Skin epidermis (tissue), 12 donors: ENCODE measurements at regions not wholly inside any gene's neighbourhood (a gene's known extent, or its start where the extent isn't known, plus 50 kb on each side); places are given as distances from the start of the nearest gene placed in this dataset.
"Not testable (repeated sequence)": the region's sequence is repeated elsewhere in the genome, so short reads cannot be mapped to it uniquely, and the experiment has no call there.

Experiments used
- H3K27ac ChIP-seq, 21 experiments: fragments of 200-600 bp; sonication (generic) in 11 of 21; one replicate each; pipeline ENCODE4 v1.5.0; 2020; ENCODE audit warnings: mild to moderate bottlenecking in 3 of 21, inconsistent platforms in 2 of 21, moderate library complexity in 2 of 21
- H3K4me3 ChIP-seq, 7 experiments: fragments of 200-600 bp; sonication (generic) in 2 of 7; one replicate each; pipeline ENCODE4 v1.5.0; 2020; ENCODE audit warnings: inconsistent platforms in 2 of 7, mild to moderate bottlenecking in 2 of 7, moderate library complexity in 1 of 7

DNA sequence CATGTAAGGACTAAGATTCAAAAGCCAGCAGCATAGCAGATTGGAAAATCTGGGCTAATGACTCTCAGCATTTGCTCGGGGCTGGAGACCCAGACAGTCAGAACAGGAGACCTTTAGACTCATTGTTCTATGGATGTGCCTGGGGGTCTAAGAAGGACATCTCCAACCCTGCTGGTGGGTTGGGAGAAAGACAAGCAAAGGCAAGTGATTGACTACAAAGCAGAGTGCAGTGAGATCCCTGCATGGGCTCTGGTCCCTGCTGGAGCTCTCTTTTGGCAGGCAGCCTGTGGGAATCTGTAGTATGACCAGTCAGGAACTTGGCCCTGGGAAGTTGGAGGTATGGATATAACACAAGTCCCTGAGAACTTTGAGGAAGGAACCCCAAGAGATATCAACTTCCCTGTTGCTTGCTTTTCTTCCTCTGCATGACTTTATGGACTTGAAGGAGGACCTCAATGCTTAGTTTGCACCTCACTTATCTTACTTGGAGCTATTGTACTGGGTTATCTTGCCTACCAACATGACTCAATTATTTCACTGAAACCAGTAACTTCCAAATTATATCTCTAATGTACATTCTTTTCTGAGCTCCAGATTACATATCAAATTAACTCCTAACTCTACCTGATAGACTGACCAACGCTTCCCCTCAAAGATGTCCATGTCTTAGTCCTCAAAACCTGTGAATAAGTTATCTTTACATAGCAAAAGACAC lies 236.0 kb downstream of the CYRIA start:
- Histone ChIP-seq H3K27ac (peak overlapping the region in 1 of 21 experiments; percentile 57), H3K4me3 (no peak overlapping the region)

- Histone ChIP-seq H3K4me3 (no peak overlapping the region), H3K27ac (no peak overlapping the region)
These were observed 236.6 kb downstream of the CYRIA start for GRCh38 chr2:16429002-16429401.

DNA sequence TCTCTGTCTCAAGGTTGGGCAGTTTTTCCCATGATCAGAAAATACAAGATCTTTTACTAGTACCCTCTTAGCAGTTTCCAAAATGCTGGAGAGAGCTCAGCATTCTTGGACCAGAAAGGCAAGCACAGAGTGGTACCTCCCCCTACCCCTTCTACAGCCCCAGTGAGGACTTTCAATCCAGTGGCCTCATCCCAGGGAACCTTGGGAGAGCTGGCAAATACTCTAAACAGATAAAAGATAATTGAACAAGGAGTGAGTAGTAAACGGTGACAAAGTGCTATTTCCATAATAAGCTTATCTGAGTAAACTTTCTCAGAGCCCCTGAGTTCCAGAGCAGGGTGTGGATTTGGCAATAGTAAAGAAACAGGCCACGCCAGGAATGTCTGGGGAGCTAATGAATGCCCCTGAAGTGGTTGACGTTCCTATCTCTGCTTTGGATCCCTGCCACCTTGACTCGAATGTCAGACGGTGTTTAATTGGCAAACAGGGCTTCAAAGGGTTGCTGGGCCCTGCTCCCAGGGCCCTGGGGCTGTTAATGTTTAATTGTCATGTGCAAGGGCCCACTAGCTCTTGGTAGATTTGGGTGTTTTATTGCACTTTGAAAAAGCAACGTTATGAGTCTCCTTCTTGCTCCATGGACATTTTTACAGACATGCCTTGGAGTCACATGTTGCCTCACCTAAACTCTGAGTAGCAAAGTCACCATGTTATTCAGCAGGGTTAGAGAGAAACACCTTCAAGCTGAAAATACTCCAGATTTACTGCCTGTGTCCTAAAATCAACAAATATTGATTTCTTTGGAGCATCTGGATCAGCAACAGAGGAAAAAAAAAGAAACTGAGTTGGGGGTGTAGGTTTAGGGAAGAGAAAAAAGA lies 239.9 kb downstream of the CYRIA start:
- Histone ChIP-seq H3K27ac (peak overlapping the region in 1 of 21 experiments; percentile 5), H3K4me3 (no peak overlapping the region)

DNA sequence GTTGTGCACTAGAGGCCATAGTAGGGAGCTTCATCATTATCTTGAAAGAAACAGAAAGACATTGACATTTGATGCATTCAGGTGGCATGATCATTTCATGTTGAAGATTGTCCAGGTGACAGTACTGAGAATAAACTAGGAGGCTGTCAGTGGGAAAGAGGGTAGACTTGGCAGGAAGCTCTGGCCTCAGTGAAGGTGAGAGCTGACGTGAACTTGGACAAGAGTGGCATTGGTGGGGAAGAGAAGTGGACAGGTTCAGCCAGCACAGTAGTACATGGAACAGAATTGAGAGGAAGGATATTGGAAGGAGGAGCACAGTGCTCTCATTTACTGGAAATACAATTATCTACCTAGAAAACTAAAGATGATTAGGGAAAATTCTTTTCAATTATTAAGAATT lies 245.2 kb downstream of the CYRIA start:
- no peak overlapping the region for H3K4me3 ChIP-seq
- no peak overlapping the region for H3K27ac ChIP-seq

- Histone ChIP-seq H3K4me3 (no peak overlapping the region), H3K27ac (no peak overlapping the region)
These were observed 247.9 kb downstream of the CYRIA start for GRCh38 chr2:16417726-16418125.

DNA sequence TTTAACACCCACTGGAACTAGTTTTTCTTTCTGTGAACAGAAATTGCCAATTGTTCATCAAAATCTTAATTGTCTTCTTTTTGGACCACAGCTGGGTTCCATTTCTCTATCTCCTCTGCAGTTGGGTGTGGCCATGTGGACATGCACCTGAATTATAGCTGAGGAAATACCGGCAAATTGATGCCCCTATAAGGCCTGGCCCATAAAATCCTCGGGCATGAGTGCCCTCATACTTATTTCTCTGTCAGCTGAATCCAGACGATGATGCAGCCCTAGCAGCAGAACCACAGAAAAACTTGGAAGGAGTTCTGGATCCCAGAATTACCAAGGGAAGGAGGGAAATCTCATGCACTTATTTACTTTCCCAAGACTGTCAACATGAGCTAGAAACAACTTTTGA lies 249.0 kb downstream of the CYRIA start:
- no peak overlapping the region for H3K27ac ChIP-seq
- H3K4me3 ChIP-seq = no peak overlapping the region

DNA sequence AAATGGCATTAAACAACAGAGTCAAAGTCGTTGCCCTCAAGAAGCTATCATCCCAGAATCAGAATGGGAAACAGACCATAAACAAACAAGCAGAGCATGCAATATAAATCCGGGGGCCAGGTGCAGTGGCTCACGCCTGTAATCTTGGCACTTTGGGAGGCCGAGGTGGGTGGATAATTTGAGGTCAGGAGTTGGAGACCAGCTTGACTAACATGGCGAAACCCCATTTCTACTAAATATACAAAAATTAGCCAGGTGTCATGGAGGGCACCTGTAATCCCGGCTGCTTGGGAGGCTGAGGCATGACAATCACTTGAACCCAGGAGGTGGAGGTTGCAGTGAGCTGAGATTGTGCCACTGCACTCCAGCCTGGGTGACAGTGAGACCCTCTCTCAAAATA lies 249.8 kb downstream of the CYRIA start:
- not testable (repeated sequence) for H3K27ac ChIP-seq

DNA sequence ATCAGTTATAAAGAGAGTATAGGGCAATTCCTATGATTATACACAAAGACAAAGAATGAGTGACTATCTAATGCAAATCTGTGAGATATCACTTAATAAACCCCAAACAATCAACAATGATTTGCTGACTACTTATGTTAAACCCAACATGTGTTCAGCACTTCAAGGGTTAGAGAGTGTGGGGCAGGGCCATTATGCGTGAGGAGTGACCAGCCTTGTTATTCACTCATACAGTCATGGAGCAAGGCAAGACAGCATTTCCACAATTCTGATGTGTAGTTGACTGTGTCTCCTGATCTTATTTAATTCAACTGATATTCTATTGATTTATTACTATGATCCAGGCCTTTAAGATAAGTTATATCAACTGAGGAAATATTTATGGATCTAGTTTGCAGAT lies 251.7 kb downstream of the CYRIA start:
- peak overlapping the region in 1 of 21 experiments; percentile 32 for H3K27ac ChIP-seq

More for the DNA sequence above, 249.8 kb downstream of the CYRIA start:
- not testable (repeated sequence) for H3K4me3 ChIP-seq

DNA sequence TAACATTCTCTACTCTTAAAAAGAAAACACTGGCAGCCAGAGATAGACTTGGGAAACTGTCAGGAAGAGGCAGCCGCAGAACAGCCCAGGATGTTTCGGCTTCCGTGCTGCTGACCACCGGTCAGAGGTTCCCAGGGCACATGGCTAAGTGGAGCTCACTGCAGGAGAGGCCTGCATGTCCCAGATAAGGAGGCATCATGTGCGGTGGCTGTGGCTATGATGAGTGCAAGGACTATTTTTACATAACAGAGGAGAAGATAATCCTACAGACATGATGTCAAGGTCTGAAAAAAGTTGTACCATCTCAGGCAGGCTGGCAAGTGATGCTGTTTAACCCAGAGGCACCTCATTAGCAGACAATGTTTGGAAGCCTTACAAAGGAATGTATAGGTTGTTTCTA lies 252.3 kb downstream of the CYRIA start:
- Histone ChIP-seq H3K27ac (peak overlapping the region in 1 of 21 experiments; percentile 49), H3K4me3 (no peak overlapping the region)

More for the DNA sequence above, 251.7 kb downstream of the CYRIA start:
- no peak overlapping the region for H3K4me3 ChIP-seq

- Histone ChIP-seq H3K27ac (peak overlapping the region in 1 of 21 experiments; percentile 49), H3K4me3 (no peak overlapping the region)
These were observed 253.2 kb downstream of the CYRIA start for GRCh38 chr2:16412321-16413030.

DNA sequence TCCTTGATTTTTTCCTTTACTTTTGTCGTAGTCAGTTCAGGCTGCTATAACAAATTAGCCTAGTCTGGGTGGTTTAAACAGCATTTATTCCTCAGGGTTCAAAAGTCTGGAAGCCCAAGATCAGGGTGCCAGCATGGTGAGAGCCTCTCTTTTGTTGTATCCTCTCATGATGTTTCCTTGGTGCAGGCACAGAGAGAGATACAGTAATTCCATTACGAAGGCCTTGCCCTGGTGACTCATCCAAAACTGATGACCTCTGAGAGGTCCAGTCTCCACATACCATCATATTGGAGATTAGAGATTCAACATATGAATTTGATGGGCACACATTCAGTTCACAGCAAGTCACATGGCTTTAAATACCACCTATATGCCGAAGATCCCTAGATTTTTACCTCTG lies 253.8 kb downstream of the CYRIA start:
- H3K4me3 ChIP-seq = no peak overlapping the region
- H3K27ac ChIP-seq = no peak overlapping the region

GRCh38 chr2:16409849-16410248 lies 255.8 kb downstream of the CYRIA start:
- H3K4me3 ChIP-seq = no peak overlapping the region
- no peak overlapping the region for H3K27ac ChIP-seq

DNA sequence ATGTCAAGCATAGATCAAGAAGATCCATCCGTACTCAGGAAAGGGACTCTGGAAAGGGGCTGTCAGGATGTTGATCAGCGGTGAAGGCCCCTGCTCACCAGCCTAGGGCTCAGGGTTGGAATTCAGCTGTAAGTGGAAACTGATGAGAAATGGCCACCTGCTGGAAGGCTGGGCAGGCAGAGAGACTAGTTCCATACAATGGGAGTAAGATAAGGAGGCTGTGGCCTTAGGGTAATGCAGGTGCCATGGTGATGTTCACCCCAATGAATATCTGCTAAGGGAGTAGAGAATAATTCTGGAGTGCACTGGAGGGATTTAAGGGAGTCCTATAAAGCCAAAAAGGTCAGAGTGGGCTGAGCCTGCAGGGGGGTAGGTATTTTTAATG lies 256.6 kb downstream of the CYRIA start:
- no peak overlapping the region for H3K27ac ChIP-seq
- H3K4me3 ChIP-seq = no peak overlapping the region

DNA sequence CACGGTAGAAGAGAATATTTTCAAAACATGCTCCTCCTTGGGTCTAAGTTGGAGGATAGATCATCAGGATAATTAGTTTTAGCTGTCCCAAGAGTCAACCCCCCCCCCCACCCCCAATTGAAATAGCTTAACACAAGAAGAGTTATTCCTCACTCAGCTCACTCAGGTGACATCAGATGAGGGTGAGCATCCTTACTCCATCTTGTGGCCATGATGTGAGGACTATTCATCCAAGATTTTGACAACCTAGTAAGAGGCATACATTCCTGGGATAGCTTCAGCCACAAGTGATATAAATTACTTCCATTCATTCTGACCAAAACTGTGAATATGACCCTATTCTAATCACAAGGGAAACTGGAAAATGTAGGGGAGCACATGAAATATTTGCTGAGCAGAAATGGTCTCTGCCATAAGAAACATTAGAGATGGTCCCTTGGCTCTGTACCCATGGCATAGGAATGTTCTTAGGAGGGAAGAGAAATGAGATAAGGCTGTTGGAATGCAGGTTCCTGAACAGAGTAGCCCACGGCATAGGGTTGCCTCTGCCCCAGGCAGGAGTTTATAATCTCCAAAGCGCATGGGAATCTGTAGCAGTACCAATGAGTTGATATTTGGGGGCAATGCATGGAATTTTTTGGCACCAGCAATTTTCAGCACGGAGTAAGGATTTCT lies 257.2 kb downstream of the CYRIA start:
- H3K4me3 ChIP-seq = no peak overlapping the region
- no peak overlapping the region for H3K27ac ChIP-seq

DNA sequence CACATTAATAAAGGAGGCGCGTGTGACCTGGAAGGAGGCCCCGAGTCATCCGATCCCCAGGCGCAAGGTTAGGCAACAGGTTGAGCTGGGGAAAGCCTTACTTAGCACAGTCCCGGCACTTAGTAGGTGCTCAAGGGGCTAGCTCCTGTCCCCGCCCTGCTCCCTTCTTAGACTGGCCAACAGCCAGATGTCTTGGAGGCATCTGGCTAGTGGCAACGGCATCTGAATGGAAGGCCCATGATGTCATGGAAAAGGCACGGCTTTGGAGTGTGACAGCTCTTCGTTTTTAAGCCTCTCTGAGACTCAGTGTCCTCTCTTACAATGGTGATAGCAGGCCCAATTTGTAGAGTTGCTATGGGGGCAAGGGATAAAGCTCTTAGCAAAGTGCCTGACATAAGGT lies 258.3 kb downstream of the CYRIA start:
- Histone ChIP-seq H3K4me3 (no peak overlapping the region), H3K27ac (no peak overlapping the region)

GRCh38 chr2:16406496-16407289 lies 258.9 kb downstream of the CYRIA start:
- Histone ChIP-seq H3K4me3 (no peak overlapping the region), H3K27ac (no peak overlapping the region)

- no peak overlapping the region for H3K4me3 ChIP-seq
- no peak overlapping the region for H3K27ac ChIP-seq
These were observed 260.1 kb downstream of the CYRIA start for GRCh38 chr2:16405551-16405950.

DNA sequence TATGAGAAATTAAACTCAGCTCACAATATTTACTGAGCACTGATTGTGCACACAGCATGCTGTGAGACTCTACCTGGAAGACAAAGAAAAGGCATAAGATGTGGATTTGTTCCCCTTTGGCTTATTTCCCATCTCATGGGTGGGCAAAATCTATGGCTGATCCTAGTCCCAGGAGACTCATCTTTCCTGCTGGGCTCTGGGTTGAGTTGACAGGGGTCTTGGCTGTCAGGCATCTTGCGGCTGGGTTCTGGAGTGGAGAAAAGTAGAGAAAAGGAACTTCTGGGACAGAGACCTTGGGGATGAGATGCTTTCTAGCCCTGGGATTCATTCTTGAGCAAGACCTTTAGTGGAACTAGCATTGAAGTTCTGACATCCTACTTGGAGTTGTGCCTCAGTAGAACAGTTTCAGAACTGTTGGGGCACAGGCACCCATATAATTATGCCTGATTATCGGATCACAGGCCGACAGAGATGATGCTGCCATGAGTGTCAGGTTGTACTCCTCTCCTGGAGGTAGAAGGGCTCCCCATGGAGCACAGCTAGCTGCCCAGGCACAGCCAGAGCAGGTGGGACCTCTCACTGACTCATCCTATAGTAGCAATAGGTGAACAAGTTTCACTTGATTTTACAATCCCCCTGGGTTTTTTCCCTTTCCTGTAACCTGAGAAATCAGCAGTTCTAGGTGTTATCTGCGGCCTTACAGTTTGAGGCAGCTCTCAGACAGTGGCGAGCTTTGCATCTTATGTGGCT lies 260.9 kb downstream of the CYRIA start:
- H3K27ac ChIP-seq = no peak overlapping the region

More for the DNA sequence above, 260.9 kb downstream of the CYRIA start:
- H3K4me3 ChIP-seq = no peak overlapping the region
